PC-9 (cell line): ENCODE measurements at regions not wholly inside any gene's neighbourhood (a gene's known extent, or its start where the extent isn't known, plus 50 kb on each side); places are given as distances from the start of the nearest gene placed in this dataset.

ENCODE experiments used
- BruUV-seq: library from RNA; stranded (reverse); fragments of 400-500 nt; replicated peaks from 2 replicates; lab custom pipeline; 2021; lab: Mats Ljungman, UMichigan
- CTCF ChIA-PET: fragments of 300-600 bp; sonication (Branson Sonifier 250); formaldehyde crosslinking; loops from one replicate; lab custom pipeline; 2022; ENCODE audit warnings: antibody characterized with exemption; lab: Charles Lee
- POLR2A ChIA-PET: fragments of 300-600 bp; sonication (Branson Sonifier 250); formaldehyde crosslinking; loops from one replicate; lab custom pipeline; 2022; ENCODE audit warnings: antibody characterized with exemption; ENCODE audit not compliant: unreplicated experiment; lab: Charles Lee
- DNase-seq, 2 experiments: peaks; one replicate each; pipeline versions ENCODE4 v3.0.0 to v3.0.0-alpha.2; 2015 to 2022; ENCODE audit warnings: mixed read lengths in 1 of 2
- H2AFZ ChIP-seq: fragments of 200-600 bp; sonication (generic); 2 replicates; pipeline ENCODE4 v1.8.1; 2017; ENCODE audit warnings: antibody characterized with exemption
- H3F3A ChIP-seq: fragments of 200-600 bp; sonication (generic); 2 replicates; pipeline ENCODE4 v1.8.1; 2017; ENCODE audit warnings: antibody characterized with exemption, mild to moderate bottlenecking, low read depth; ENCODE audit not compliant: insufficient read depth
- H3K27ac ChIP-seq: fragments of 200-600 bp; sonication (generic); 2 replicates; pipeline ENCODE4 v1.6.1; 2016; ENCODE audit warnings: mixed run types
- H3K27me3 ChIP-seq: fragments of 200-600 bp; sonication (generic); 2 replicates; pipeline ENCODE4 v1.6.1; 2016; ENCODE audit warnings: low read depth, mixed run types; ENCODE audit not compliant: insufficient read depth
- H3K36me3 ChIP-seq: fragments of 200-600 bp; sonication (generic); 2 replicates; pipeline ENCODE4 v1.6.1; 2016; ENCODE audit warnings: low read depth, mixed run types
- H3K4me1 ChIP-seq: fragments of 200-600 bp; sonication (generic); replicated peaks from 2 replicates; pipeline ENCODE4 v1.6.1; 2016; ENCODE audit warnings: mixed run types; ENCODE audit not compliant: insufficient read depth
- H3K4me2 ChIP-seq: fragments of 200-600 bp; sonication (generic); 2 replicates; pipeline ENCODE4 v1.6.1; 2017; ENCODE audit warnings: mixed run types
- H3K4me3 ChIP-seq: fragments of 200-600 bp; sonication (generic); 2 replicates; pipeline ENCODE4 v1.6.1; 2016; ENCODE audit warnings: mixed run types
- H3K79me2 ChIP-seq: fragments of 200-600 bp; sonication (generic); 2 replicates; pipeline ENCODE4 v1.6.1; 2017; ENCODE audit warnings: low read depth, mixed run types
- H3K9me2 ChIP-seq: fragments of 200-600 bp; sonication (generic); 2 replicates; pipeline ENCODE4 v1.8.1; 2017; ENCODE audit warnings: mild to moderate bottlenecking; ENCODE audit not compliant: insufficient read depth
- H3K9me3 ChIP-seq: fragments of 200-600 bp; sonication (generic); 2 replicates; pipeline ENCODE4 v1.8.1; 2016; ENCODE audit warnings: low read depth; ENCODE audit not compliant: insufficient read depth
- H4K20me1 ChIP-seq: fragments of 200-600 bp; sonication (generic); 2 replicates; pipeline ENCODE4 v1.8.1; 2017; ENCODE audit not compliant: insufficient read depth
- CTCF ChIP-seq: fragments of 200-600 bp; sonication (generic); conservative IDR thresholded peaks from 2 replicates; pipeline ENCODE4 v1.6.1; 2017; ENCODE audit warnings: mixed run types, antibody characterized with exemption, mild to moderate bottlenecking, moderate library complexity
- EZH2 ChIP-seq: fragments of 200-600 bp; sonication (generic); IDR thresholded peaks from 2 replicates; pipeline ENCODE4 v1.8.0; 2017; ENCODE audit warnings: antibody characterized with exemption, low read depth
- intact Hi-C: fragments of 100-400 bp; cut with micrococcal nuclease; formaldehyde crosslinking; loops from one replicate; pipeline ENCODE4 v1.10.0; 2022; ENCODE audit not compliant: unreplicated experiment

- CTCF ChIA-PET, result no interaction called here
- intact Hi-C loops, result no loop called here
These were observed 586.3 kb downstream of the RERGL start for GRCh38 chr12:17503742-17504141.

GRCh38 chr12:17489452-17489851 is 600.5 kb downstream of the RERGL start:
- no peak for DNase-seq
- POLR2A ChIA-PET, result no interaction called here
- Histone ChIP-seq H3K9me2 (peaks cover 4% of the 10 kb centered on the region; the same call in 1 of the 2 replicates), H3K27ac (no peak overlapping the region), H4K20me1 (no peaks in the 10 kb centered on the region), H3K27me3 (no peaks in the 10 kb centered on the region), H3K4me2 (no peak overlapping the region), H3K79me2 (no peaks in the 10 kb centered on the region), H3F3A (no peaks in the 10 kb centered on the region), H2AFZ (no peak overlapping the region), H3K4me1 (no peaks in the 10 kb centered on the region), H3K9me3 (no peaks in the 10 kb centered on the region), H3K36me3 (no peaks in the 10 kb centered on the region), H3K4me3 (no peak overlapping the region)
- no TSS peak for BruUV-seq
- intact Hi-C loops, result no loop called here
- CTCF ChIA-PET, result no interaction called here
- TF ChIP-seq EZH2, result no peak

More at GRCh38 chr12:17503742-17504141, 586.3 kb downstream of the RERGL start:
- POLR2A ChIA-PET, result no interaction called here
- Histone ChIP-seq H3F3A (no peaks in the 10 kb centered on the region), H3K27ac (no peak overlapping the region), H4K20me1 (no peaks in the 10 kb centered on the region), H3K27me3 (no peaks in the 10 kb centered on the region), H3K79me2 (no peaks in the 10 kb centered on the region), H3K36me3 (no peaks in the 10 kb centered on the region), H3K4me3 (no peak overlapping the region), H3K4me1 (no peaks in the 10 kb centered on the region), H3K4me2 (no peak overlapping the region), H3K9me3 (no peaks in the 10 kb centered on the region), H3K9me2 (no peaks in the 10 kb centered on the region), H2AFZ (no peak overlapping the region)
- no TSS peak for BruUV-seq
- no peak for TF ChIP-seq EZH2
- TF ChIP-seq CTCF, result no peak
- DNase-seq, result no peak

DNA sequence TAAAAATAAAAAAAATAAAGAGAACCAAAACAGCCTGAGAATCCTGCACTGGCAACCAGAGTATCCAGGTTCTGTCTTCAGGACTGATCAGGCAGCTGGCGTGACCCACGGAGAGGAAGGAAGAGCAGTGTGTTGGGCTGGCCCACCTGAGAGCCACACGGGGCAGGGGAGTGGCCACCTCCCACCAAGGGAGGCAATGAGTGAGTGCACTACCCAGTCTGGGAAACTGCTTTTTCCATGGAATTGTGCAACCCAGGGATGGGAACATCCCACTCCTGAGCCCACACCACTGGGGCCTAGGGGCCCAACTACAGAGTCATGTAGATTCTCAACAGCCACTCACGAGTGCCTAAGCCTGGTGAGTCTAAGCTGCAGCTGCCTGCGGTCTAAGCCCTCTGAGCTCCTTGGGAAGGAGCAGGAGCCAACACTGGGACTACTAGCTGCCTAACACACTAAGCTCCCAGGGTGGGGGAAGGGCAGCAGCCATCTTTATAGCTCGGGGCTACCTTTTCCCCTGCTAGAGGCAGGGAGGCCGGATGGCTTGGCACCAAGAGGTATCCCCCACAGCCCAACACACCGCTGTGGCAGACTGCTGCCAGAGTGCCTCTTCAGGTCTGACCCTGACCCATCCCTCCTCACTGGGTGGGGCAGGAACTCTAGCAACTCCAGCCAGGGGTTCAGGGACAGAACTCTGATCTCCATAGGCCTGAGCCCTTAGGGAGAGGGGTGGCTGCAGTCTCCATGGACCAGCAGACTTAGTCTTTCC is 610.9 kb downstream of the RERGL start:
- Histone ChIP-seq H3K4me2 (no peak overlapping the region), H3K4me3 (no peak overlapping the region), H2AFZ (no peak overlapping the region), H3K4me1 (no peaks in the 10 kb centered on the region), H3K9me2 (no peaks in the 10 kb centered on the region), H3K27ac (no peak overlapping the region), H3K79me2 (no peaks in the 10 kb centered on the region), H3K9me3 (no peaks in the 10 kb centered on the region), H3K27me3 (no peaks in the 10 kb centered on the region), H3K36me3 (no peaks in the 10 kb centered on the region), H3F3A (no peaks in the 10 kb centered on the region), H4K20me1 (no peaks in the 10 kb centered on the region)
- intact Hi-C loops, result no loop called here
- no peak for DNase-seq
- TF ChIP-seq EZH2, result no peak
- no peak for TF ChIP-seq CTCF
- CTCF ChIA-PET, result no interaction called here
- POLR2A ChIA-PET, result no interaction called here
- no TSS peak for BruUV-seq
